HG02938 (cell line): ENCODE measurements at regions not wholly inside any gene's neighbourhood (a gene's known extent, or its start where the extent isn't known, plus 50 kb on each side); places are given as distances from the start of the nearest gene placed in this dataset.
"Not testable (repeated sequence)": the region's sequence is repeated elsewhere in the genome, so short reads cannot be mapped to it uniquely, and the experiment has no call there.

Experiments used
- ATAC-seq: cut with Tn5 transposase; IDR thresholded peaks from one replicate; pipeline ENCODE4 v1.9.1; 2021; ENCODE audit warnings: mild to moderate bottlenecking, moderate library complexity; ENCODE audit not compliant: unreplicated experiment

- no peak for ATAC-seq
These were observed 339.0 kb upstream of the PABPC4L start for GRCh38 chr4:134540588-134540987.

- ATAC-seq: no peak
These were observed 338.2 kb upstream of the PABPC4L start for GRCh38 chr4:134539729-134540231.

DNA sequence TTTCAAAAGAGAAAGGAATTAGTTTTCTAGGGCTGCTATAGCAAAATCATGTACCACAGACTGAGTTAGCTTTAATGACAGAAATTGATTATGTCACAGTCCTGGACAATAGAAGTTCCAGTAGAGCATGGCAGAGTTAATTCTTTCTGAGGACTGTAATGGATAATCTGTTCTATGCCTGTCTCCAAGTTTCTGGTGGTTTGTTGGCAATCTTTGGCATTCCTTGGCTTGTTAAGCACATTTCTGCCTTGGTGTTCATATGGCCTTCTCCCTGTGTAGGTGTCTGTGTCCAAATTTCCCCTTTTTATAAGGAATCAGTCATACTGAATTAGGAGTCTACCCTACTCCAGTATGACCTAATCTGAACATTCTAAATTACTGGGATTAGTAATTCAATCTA, 336.1 kb upstream of the PABPC4L start:
- no peak for ATAC-seq

GRCh38 chr4:134533068-134533467, 331.5 kb upstream of the PABPC4L start:
- no peak for ATAC-seq

DNA sequence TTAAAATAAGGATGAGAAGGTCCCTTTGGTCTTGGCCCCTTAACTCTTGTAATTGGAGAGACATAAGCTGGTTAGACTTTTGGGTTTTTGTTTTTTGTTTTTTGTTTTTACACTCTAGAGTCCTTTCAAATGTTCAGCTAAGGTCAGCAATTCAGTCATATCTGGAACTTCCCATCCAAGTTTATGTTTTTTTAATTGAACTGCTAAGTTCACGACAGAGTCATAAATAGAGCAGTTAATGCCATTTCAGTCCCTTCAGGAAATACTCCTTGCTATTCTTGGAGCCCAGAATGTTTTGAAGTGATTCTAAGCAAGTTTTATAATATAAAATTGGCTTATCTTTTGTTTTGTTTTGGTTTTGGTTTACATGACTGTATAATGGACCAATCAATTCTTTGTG, 329.4 kb upstream of the PABPC4L start:
- no peak for ATAC-seq

GRCh38 chr4:134529629-134530028, 328.0 kb upstream of the PABPC4L start:
- ATAC-seq: no peak

GRCh38 chr4:134518574-134519217, 317.1 kb upstream of the PABPC4L start:
- ATAC-seq: no peak

GRCh38 chr4:134510544-134510943, 309.0 kb upstream of the PABPC4L start:
- ATAC-seq: no peak

DNA sequence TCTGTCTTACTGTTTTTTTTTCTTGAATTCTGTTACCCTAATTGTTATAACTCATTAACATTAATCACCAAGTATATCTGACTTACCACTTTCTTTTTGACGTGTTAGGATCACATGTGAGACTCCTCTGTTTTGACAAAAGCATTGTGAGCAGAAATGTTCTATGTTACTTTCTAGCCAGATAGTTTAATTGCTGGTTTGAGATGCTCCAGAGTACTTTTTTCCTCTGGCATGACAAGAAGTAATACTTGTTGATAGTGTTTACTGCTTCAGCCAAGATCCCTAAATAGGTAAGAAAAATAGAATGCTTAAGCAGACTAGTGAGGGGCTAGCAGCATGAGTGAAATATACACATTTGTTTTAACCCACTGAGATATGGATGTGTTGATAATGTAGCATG, 303.9 kb upstream of the PABPC4L start:
- ATAC-seq: no peak

DNA sequence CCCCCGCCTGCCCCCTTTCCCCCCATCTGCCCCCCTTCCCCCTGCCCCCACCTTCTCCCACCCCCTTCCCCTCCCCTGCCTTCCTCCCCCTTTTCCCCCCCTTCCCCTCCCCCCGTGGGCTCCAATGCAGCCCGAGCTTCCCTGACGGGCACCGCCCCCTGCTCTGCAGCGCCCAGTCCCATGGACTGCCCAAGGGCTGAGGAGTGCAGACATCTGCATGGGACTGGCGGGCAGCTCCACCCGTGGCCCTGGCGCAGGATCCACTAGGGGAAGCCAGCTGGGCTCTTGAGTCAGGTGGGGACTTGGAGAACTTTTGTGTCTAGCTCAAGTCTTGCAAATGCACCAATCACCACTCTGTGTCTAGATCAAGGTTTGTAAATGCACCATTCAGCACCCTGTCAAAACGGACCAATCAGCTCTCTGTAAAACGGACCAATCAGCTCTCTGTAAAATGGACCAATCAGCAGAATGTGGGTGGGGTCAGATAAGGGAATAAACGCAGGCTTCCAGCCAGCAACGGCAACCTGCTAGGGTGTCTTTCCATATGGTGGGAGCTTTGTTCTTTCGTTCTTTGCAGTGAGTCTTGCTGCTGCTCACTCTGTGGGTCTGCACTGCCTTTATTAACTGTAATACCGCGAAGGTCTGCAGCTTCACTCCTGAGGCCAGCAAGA, 300.5 kb upstream of the PABPC4L start:
- ATAC-seq: no peak

DNA sequence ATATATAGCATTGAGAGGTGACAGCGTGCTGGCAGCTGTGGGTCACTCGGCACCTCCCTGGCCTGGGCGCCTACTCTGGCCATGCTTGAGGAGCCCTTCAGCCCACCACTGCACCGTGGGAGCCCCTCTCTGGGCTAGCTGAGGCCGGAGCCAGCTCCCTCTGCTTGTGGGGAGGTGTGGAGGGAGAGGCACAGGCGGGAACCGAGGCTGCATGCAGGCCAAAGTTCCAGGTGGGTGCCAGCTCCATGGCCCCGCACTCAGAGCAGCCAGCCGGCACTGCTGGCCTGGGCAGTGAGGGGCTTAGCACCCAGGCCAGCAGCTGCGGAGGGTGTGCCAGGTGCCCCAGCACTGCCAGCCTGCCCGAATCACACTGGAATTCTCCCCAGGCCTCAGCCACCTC, 299.9 kb upstream of the PABPC4L start:
- ATAC-seq: not testable (repeated sequence)

GRCh38 chr4:134499074-134499473, 297.5 kb upstream of the PABPC4L start:
- ATAC-seq: no peak

- ATAC-seq: no peak
These were observed 289.3 kb upstream of the PABPC4L start for GRCh38 chr4:134490863-134491262.

GRCh38 chr4:134483514-134483913, 281.9 kb upstream of the PABPC4L start:
- ATAC-seq: not testable (repeated sequence)

DNA sequence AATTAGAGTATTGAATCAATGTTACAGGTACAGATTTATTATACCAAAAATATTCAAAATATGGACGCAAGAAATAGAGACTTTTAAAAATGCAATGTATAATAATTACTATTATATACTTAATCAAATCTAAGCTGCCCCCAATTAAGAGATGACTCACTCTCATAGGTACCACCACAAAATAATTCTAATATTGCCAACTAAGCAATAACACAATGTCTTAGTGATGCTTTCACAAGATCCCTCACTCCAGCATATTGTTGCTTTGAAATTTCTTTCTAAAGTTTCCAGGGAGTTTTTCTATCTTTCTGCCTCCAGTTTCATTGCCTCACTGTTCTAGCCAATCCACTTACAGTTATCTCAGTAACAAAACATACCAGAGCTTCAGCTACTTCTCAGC, 270.0 kb upstream of the PABPC4L start:
- ATAC-seq: no peak

- no peak for ATAC-seq
These were observed 269.0 kb upstream of the PABPC4L start for GRCh38 chr4:134470544-134470943.

- ATAC-seq: no peak
These were observed 263.8 kb upstream of the PABPC4L start for GRCh38 chr4:134465417-134465816.

DNA sequence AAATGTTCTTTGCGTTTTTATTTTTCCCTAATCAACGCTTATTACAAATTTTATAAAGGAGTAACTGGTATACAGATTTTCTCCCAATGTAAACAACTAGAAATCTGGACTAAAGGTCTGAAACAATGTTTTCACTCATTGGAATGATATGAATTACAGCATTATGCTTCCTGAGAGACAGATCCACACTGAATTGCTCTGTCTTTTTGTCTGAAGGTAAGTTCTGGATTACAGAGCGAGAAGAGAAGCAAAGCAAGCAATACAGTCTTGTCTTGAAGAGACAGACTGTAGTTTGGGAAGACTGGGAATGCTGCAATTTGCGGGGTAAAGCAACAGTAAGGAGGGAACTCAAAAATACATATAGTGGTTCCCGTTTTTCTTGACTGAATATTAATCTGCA, 262.2 kb upstream of the PABPC4L start:
- no peak for ATAC-seq

DNA sequence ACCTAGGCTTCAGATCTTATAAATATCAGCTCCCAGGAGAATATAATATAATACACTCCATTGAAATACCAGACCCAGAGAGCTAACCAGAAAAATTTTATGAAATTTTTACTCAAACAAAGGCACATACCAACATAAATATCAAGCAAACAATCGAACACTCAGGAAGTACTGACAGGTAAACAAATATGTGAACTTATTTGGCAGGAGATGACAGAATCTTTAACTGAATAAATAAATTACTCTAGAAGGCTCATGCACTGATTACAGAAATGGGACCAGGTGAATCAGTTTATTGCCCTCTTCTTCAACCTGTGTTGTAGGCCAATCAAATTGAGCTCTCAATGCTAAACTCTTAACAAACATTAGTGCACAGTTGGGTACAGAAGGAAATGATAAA, 225.2 kb upstream of the PABPC4L start:
- no peak for ATAC-seq

DNA sequence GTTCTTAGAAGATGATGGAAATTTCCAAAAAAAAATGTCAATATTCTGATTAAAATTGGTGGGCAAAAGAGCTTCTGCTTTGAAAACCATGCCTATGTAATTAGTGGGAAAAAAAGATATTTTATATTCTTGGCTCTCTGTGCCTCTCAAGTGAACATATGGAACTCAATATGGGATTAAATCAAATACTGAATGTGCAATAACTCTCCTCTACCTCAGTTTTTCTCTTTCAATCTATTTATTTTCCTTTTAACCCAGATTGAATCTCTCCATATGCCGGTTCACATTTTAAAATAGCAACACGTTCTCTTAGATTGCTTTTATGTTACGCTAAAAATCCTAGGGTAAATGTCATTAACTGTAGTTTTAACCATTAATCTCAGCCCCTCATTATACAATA, 224.2 kb upstream of the PABPC4L start:
- ATAC-seq: no peak

- ATAC-seq: no peak
These were observed 221.2 kb upstream of the PABPC4L start for GRCh38 chr4:134422776-134423175.

DNA sequence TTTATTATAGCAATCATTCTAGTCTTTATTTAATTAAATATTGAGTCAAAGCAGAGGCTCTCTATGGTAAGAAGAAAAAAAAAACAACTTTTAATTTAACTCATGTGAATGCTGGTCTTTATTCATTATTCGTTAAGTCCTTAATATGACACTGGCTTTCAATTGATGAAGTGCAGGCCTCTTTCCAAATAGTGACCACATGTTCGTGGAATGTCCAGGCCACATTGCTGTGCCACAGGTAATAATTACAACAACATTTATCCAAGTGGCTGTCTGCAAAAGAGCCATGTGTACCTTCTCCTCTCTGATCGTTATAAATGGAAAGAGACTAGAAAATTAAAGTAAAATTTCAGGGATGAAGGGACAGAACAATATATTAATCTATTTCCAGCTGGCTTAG, 220.1 kb upstream of the PABPC4L start:
- no peak for ATAC-seq

DNA sequence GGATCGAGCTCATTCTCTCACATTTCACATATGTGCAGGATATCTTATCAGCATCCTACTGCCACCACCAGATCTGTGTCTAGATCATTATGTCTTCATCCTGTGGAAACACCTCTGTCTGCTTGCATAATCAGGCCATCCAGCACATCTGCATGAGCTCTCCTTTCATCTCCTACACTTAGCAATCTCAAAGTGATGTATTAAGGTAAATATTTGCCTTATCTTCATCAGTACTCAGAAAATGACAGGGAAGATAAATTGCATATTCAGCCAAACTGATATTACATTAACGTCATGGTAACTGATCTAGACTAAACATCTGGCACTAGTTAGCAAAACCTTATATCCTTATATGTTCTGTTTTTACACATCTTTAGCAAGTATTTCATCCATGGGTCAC, 207.3 kb upstream of the PABPC4L start:
- no peak for ATAC-seq
